Choroid plexus epithelial cell (primary cell): ENCODE measurements at regions not wholly inside any gene's neighbourhood (a gene's known extent, or its start where the extent isn't known, plus 50 kb on each side); places are given as distances from the start of the nearest gene placed in this dataset.

Experiments
- DNase-seq: peaks from one replicate; pipeline ENCODE4 v3.0.0-alpha.2; 2010; ENCODE audit warnings: low read depth
- H3K4me3 ChIP-seq: 2 replicates; pipeline ENCODE4 v1.5.1; 2011; ENCODE audit warnings: low read depth, mild to moderate bottlenecking, control low read depth, low read length, moderate library complexity
- TF ChIP-seq, protein P1 (sequence below): conservative IDR thresholded peaks from 2 replicates; pipeline ENCODE4 v1.5.1; 2011; ENCODE audit warnings: low read depth, mild to moderate bottlenecking, control low read depth, inconsistent platforms, low read length, moderate library complexity

DNA sequence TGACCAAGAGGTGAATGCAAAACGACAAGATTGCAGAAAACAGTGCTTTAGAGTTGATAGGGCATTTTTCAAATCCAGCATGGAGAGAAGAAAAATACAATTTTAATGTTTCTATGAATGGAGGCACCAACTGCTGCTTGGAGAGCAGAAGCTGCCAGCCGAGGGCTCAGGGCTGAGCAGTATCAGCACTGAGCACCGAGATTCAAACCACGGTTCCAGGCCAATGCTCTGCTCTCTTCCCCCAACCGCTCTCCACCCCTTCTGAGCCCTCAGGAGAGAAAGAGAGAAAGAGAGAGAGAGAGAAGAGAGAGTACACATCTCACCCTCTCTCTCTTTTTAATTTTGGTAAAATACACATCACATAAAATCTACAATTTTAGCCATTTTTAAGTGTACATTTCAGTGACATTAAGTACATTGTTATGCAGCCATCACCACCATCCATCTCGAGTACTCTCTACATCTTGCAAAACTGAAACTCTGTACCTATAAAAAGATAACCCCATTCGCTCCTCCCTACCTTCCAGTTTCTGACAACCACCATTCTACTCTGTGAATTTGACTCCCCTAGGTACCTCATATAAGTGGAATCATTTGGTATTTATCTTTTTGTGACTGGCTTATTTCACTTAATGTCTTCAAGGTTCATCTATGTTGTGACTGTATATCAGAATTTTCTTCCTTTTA is 333.3 kb downstream of the MIAT start:
- TF ChIP-seq, protein P1, sequence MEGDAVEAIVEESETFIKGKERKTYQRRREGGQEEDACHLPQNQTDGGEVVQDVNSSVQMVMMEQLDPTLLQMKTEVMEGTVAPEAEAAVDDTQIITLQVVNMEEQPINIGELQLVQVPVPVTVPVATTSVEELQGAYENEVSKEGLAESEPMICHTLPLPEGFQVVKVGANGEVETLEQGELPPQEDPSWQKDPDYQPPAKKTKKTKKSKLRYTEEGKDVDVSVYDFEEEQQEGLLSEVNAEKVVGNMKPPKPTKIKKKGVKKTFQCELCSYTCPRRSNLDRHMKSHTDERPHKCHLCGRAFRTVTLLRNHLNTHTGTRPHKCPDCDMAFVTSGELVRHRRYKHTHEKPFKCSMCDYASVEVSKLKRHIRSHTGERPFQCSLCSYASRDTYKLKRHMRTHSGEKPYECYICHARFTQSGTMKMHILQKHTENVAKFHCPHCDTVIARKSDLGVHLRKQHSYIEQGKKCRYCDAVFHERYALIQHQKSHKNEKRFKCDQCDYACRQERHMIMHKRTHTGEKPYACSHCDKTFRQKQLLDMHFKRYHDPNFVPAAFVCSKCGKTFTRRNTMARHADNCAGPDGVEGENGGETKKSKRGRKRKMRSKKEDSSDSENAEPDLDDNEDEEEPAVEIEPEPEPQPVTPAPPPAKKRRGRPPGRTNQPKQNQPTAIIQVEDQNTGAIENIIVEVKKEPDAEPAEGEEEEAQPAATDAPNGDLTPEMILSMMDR, result no peak
- H3K4me3 ChIP-seq, result no peak overlapping the region
- no peak for DNase-seq

DNA sequence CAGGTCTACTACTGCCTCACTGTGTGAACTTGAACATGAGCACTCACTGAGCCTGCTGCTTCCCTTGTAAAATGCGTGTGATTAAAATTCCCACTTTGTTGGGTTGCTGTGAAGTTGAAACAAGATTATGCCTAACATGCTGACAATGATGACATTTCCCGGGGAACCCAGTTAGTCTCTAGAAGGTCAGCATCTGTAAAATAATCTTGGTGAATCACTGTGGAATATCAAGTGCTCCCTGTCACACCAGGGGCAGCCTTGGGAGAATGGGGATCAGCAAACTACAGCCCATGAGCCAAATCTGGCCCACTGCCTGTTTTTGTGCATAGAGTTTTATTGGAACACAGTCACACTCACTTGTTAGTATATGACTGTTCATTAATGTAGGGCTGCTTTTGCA is 335.2 kb downstream of the MIAT start:
- H3K4me3 ChIP-seq, result no peak overlapping the region
- no peak for DNase-seq
- TF ChIP-seq, protein P1, result no peak

DNA sequence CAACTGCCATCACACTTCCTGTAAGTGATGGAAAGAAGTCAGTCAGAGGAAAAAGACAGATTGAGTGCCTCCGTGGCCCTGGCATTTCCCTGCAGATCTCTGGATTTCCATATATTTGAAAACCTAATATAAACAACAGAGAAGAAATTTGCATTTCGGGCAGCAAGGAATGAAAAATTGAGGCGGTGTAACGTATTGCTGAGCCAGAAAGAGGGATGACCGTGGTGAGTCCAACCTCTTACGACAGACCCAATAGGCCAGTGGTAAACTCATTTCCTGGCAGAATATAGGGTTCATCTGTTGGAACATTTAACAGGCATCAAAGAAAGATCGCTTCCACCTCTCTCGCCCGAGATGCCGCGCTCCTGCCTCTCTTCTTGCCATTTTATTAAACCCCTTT is 336.5 kb downstream of the MIAT start:
- DNase-seq, result no peak
- TF ChIP-seq, protein P1, result no peak
- no peak overlapping the region for H3K4me3 ChIP-seq

DNA sequence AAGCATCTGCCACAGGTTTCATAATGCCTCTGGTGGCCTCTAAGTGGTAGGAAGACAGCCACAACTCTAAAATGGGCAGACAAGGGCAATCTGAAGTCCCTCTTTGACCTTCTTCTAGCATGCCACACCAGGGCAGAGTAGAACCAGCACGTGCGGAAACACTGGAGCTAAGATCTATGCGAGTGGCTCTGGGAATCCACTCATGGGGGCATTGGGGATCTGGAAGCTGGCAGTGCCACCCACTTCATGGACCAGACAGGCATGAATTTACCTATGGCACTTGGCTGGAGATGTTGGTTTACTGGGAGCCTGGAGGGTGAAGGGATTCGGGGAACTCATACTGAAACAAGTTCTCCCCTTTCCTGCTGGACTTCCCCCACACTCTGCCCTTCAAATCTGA is 337.4 kb downstream of the MIAT start:
- no peak for DNase-seq
- no peak overlapping the region for H3K4me3 ChIP-seq
- TF ChIP-seq, protein P1, result no peak

DNA sequence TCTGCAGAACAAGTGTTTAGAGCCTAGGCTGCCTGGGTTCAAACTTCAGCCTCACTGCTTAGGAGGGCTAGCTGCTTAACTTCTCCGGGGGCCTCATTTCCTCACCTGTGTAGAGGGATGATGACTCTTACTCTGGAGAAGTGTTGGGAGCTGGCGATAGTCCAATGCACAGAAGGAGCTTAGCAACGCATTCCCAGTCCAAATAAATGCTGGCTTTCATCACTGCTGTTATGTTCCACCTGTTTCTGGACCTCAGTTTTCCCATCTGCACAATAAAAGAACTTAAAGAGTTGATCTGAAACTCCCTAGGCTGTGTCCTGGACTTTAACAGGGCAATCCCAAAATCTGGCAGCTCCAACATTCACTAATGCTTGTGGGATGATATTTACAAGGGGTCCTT is 337.8 kb downstream of the MIAT start:
- TF ChIP-seq, protein P1, result no peak
- DNase-seq, result peak; percentile 12
- H3K4me3 ChIP-seq, result no peak overlapping the region

DNA sequence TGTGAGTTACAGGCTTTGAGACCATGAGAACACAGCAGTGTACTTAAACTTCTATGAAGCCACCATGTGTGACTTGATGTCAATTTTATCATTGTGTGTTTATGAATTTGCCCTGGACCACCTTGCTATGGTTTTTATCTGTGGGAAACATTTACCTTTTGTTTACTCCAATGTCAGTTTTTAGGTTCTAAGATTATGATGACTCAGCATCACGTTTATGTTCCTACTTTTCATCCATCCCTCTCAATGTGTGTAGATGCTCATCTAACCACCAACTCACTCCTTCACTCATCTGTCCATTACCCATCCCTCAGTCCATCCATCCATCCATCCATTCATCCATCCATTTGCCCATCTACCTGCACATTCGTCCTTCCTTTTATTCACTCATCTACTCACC is 338.8 kb downstream of the MIAT start:
- no peak overlapping the region for H3K4me3 ChIP-seq
- DNase-seq, result no peak
- TF ChIP-seq, protein P1, result no peak

DNA sequence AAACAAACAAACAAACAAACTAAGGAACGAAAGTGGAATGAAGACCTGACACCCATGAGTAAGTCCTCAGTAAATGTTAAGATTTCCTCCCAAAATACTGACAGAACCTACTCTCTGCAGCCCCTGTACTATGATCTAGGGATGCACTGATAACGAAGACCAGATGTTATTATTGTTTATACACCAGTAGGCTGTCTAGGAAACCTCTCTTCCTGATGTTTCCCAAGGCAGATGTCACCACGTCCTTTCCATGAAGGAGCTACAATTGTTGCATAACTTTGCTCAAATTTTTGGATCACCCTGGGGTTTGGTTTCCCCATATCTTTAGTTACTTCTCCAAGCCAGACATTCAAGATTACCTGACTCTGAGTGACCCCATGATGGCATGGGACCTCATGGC is 340.7 kb downstream of the MIAT start:
- no peak overlapping the region for H3K4me3 ChIP-seq
- TF ChIP-seq, protein P1, result no peak
- DNase-seq, result no peak
